HG03095 (cell line): ENCODE measurements at regions not wholly inside any gene's neighbourhood (a gene's known extent, or its start where the extent isn't known, plus 50 kb on each side); places are given as distances from the start of the nearest gene placed in this dataset.

Experiments used
- ATAC-seq: cut with Tn5 transposase; IDR thresholded peaks from one replicate; pipeline ENCODE4 v1.9.1; 2021; ENCODE audit warnings: moderate library complexity; ENCODE audit not compliant: unreplicated experiment

DNA sequence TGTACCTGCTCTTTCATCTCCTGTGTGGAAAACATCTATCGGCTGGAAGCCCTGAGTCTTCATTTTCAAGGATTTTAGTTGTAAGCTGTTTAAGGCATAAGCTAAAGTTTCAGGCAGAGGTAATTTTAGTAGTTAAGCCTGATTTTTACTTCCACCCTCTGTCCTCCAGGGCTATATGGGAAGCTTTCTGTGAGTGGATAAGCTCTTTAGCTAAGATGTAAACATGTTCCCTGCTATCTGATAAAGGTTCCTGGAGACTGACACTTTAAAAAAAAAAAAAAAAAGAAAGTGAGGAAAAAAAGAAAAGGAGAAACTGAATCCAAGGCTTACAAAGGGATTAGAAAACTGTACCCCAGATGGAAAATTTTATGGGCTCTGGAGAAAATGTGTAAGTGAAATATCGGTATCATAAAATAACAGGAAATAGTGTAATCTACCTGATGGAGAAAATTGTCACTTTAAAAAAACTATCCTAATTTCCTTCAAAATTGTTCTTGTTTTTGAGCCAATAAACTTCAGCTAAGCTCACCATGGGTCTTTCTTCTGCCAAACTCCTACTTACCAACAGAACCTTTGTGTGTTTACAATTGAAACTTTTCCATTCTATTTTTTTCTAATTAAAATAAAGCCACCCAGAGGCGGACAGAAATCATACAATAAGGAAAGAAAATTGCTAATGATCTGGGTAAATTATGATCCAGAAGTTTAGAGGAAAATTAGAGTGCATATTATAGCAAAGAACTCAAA, 180.5 kb downstream of the TGFB2 start:
- no peak for ATAC-seq

DNA sequence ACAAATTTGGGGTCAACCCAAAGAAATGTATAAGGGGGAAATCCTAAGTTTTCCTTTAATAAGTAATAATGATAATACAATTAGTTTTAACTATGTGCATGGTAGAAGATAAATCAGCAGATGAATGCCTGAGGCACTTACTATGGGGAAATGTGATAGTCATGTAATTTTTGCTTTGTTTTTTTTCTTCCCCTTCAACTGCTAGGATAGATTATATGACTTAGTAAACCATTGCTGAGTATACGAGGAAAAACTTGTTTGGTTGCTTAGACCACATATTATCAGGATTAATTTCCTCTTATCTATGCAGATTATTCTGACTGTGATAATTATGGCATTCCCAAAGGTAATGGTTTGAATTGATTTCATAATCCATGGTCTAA, 181.1 kb downstream of the TGFB2 start:
- ATAC-seq = no peak

DNA sequence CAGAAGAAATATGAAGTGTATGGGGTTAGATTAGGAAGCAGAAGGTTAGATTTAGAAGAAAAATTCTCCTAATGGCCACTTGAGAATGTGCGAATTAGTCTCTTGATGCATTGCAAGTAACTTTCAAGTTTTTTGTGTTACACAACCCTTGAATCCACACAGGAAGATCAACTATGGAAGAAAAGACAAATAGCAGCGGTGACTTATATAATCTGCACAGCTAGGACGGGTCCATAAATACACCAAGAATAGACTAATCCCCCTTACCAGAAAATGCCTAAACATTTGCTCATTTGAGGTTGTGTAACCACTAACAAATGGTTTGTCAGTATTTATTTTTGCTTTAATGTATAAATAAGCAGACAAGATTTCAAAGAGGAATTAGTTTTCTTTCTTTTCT, 182.6 kb downstream of the TGFB2 start:
- no peak for ATAC-seq

DNA sequence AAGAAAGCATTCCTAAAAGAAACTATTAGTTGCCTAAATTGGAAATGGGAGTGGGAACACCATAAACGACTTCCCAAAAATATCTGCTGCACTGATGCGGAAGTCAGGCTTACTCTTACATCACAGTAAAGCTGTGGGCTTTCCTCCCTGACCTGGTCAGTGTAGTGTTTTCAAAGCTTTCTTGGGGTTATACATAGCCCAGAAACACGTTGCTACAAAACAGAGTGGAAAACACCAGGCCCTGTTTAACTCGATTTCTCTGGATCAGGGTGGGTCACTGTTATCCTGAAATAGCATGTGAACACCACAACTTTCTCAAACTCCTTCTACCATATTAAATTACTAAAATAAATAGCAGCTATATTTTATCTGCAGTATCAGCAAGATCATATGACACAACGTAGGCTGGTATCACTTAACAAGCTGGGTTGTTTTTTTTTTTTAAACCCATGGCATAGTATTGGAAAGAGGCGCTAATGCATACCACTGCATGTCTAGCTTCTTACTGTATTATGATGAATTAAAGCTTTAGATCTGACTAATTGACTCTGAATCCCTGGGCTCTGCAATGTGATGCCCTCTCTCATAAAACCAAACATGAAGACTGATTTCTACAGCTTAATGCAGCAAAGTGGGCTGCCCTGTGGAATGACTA, 184.6 kb downstream of the TGFB2 start:
- no peak for ATAC-seq

DNA sequence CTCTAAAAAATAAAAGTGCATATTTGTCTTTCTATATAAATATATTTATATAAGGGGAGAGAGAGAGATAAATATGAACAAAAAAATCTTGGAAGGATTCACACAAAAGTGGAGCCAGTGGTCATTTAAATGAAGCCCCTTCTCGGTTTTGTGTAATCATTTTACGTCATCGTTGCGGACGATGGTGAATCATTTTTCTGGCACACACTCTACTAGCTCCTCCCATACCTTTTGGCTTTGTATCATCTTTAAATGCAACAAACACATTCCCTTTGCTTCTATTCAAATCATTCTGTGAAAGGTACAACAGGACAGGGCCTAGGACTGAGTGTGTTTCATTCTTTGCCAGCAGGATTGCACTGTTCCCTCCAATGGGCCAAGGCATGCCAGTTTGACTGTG, 186.8 kb downstream of the TGFB2 start:
- ATAC-seq = no peak

DNA sequence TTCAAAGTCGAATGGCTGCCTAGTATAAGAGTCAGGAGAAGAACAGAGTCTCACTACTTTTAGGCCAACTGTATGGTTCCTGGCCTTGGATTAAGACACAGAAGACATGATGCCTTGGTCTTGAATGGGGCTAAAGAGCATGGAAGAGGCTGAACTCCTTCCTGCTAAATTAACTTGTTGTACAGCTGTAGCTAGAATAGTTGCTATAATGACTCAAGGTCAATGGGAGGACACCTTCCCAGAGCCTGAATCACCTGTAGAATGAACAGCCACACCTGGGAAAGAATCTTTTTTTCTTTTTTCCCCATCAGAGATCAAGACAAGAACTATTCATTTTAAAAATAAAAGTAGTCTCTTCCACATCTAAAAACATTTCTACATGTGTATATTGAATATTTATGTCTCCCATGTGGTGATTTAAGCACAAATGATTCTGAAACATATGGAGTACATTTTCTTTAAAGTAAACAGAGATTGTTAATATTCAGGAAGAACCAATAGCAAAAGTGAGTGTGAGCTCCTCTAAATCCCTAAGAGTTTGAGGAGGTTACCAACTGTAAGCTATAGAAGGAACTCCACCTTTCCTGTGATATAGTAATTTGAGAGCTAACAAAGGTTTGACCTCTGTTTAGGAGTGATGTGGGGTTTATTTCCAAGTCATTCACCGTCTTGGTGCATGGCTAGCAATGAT, 191.3 kb downstream of the TGFB2 start:
- ATAC-seq = no peak

DNA sequence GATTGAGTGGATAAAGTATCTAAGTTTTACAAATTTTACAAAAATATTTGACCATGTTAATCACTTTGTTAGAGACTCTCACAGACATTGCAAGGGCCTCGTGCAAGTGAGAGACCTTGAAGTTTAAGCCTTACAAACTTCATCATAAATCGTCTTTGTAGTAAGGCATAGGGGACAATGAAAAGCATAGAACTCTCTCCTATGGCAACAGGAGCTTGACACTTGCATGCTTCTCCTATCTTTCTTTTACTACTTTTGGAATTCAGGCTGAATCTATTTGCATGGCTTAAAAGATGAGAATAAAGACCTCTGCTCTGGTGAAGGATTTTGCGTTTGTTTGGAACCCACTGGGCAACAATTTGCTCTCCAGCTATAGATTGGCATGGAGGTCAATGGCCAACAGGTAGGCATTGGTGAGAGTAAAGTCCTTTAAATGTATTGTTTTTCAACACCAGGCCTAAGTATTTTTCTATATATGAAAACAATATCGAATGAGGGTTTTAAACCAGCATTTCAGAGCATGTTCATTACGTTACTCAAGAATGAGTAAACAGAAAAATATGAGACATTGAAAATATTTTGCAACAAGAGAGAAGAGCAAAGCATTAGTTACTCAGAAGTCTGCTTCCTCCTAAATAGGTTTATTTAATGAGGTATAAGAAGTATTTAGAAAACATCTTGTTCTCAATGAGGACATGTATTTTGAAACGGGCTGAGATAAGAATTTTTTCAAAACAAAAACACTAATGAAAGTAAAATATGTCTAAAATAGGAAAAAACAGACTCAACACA, 192.2 kb downstream of the TGFB2 start:
- ATAC-seq = no peak

DNA sequence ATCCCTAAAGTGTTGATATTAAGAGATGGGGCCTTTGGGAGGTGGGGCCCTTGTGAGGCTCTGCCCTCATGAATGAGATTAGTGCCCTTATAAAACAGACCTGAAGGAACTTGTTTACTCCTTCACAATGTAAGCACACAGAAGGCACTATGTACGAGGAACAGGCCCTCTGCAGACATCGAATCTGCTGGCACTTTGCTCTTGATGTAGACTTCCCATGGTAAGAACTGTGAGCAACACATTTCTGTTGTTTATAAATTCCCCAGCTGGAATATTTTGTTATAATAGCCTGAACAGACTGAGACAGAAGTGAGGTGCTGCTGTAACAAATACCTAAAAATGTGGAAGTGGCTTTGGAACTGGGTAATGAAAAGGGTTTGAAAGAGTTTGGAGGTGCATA, 193.2 kb downstream of the TGFB2 start:
- ATAC-seq = no peak

DNA sequence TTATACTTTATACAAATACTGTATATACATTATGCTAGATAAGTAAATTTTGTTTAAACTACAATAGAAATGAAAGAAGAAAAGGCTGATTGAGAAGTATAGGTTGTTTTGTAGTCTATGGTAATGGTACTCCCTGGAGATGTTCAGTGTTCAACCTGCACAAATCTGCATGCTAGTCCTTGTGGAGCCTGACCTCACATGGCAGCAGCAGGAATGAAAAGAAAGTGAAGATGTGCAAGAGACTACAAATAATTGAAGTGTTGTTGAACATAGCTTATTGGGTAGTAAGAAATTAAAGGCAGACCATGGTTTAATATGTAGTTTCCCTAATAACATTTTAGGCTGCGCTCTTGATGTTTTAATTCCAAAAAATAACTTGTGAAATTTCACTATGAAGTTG, 201.2 kb downstream of the TGFB2 start:
- ATAC-seq = no peak

DNA sequence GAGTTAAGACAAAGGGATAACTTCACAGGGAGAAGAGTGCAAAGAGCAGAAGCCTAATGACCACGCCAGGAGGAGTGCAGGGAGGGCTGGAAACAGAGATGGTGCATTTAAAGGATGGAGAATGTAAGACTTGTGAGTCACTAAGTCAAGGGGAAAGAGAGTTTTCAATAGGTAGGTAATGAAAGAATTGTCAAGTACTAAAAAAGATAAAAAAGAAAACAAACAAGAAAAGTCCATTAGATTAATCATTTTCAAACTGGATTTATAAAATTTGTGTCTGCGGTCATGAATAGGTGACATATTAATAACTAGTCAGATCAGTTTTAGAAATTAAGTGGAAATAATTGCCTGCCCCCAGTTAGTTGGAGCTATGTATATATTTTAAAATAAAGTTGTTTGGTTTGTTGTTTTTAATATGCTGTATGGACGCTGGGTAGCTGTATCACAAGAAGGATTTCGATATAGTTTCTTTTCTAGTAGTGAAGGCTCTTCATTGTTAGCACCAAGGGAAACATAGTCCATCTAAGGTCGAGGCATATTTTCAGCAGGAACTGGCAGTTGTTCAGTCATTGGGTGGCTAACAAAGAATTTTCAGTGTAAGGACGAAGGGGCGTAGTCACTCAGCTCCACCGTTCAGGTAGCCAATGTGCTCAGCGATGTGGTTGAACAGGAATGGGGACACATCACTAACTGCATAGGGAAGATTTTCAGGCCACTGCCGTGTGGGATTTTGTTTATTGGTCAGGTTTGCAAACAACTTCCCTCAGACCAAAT, 203.0 kb downstream of the TGFB2 start:
- no peak for ATAC-seq

DNA sequence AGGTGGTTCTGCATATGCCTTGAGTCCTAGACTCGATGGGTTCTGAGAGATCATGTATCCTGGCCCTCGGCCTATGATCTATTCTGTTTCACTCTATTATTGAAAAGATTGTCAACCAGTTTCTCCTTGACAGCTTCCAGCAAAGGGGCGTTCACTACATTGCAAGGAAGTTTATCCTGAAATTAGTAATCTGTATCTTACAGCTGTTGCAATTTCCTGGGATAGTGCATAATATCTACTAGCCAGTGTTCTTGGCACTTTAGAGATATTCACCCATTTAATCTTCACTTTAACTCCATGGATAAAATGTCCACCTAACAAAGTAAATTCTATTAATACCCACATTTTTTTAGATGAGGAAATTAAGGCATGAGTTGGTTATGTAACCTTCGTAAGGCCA, 203.6 kb downstream of the TGFB2 start:
- ATAC-seq = no peak

DNA sequence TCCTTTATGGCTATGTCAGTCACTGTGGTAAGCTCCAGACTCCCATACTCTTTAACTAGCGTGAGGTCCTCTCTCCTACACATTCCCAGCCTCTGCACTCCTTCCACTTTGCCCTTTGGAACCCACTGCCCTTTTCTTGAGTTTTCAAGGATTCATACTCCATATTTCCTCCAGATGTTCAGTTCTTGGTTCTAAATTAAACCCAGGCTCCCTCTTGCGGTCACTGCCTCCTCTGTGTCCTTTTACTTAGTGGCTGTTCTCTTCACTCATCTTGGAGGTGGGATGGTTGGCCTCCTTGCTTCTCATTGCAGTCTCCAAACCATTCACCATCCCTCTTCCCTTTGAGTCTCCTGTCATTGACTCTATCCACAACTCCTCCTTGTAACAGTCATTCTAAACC, 208.1 kb downstream of the TGFB2 start:
- ATAC-seq = no peak

DNA sequence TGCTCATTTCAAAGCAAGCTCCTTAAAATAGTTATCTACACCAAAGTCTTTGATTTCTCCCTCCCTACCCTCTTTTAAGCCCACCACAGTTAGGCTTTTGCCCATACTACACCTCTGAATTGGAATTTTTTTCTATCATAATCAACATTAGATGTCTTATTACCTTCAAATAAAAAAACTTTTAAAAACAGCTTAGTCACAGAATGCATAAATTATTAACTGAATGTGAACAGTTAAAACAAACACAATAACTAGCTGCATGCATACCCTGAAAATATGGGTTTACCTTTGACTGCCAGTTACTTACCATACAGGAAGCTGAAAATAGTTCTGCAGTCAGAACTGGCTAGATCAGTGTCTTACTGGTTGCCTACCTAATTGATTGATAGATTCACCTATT, 210.9 kb downstream of the TGFB2 start:
- no peak for ATAC-seq

DNA sequence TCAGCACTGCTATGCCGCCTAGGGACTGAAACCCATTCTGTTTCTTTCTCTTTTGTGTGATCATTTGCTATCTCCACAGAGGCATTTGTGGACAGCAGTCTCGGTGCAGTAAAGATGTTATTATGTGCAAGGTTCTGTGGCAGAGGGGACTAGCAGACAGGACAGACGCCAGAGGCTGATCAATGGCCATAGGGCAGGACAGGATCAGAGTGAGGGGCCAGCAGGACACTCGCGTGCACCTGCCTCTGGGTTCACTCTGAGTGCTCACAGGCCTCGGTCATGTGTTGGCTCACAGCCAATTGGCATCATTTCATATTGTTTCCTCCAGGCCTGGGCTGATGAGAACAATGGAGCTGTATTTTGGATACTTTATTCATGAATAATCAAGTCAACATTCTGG, 212.6 kb downstream of the TGFB2 start:
- no peak for ATAC-seq

DNA sequence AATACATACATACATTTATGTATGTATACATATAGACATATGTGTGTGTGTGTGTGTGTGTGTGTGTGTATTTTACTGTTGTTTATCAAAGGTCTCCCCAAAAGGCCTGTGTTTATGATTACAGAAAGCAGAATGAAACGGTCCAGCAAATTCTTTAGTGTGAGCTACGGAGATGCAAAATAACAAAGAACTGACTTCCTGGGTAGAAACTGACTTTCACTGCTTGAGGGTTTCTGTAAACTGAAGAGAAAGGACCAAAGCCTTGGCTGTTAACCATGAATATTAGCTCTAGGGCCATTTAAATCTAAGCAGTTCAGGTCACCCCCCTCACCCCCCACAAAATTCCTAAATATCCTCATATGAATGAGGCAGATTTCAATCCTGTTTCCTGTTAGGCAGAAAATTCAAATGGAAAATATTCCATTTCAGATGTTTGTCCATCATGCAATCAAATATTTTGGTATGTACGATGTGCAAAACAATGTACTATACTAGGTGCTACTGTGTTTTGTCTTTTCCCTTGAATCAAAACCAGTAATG, 213.2 kb downstream of the TGFB2 start:
- ATAC-seq = no peak

DNA sequence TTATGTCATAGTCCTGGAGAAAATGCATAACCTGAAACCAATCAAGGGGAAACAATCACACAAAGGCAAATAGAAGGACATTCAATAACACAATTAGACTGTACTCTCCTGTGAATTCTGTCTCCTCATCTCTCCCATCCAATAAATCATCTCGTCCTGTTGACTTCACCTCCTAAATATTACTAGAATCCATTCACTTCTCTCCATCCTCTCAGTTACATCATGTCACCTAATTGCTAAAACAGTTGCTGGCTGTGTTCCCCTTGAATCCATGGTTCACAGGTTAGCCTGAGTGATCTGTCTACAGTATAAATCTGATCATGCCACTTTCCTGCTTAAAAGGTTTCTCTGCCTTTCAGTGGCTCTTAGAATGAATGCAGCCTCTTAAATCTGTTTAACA, 220.2 kb downstream of the TGFB2 start:
- ATAC-seq = no peak

DNA sequence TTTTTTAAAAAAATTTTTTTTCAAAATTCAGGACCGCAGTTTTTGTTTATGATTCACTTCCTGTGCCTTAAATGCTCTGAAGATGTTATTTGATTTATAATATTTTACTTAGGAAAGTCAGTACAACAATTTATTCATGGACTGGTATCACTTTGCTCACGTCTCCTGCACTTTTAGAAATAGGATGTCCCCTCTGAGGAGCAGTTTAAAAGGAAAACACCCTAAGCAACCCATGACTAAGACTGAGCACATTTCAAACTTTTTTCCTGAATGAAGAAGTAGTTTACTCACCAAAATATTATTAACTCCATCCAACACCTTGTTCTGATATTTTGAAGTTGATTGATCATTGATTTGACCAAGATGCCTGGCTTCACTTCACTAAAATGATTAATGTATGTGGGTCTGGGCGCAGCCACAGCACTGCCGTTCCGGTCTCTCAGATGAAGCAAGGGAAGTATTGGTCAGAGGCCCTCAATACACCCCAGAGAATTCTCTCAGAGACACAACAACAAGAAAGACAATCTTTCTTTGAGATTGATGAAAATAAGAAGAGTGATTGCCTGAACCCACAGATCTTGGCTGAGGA, 223.9 kb downstream of the TGFB2 start:
- no peak for ATAC-seq

DNA sequence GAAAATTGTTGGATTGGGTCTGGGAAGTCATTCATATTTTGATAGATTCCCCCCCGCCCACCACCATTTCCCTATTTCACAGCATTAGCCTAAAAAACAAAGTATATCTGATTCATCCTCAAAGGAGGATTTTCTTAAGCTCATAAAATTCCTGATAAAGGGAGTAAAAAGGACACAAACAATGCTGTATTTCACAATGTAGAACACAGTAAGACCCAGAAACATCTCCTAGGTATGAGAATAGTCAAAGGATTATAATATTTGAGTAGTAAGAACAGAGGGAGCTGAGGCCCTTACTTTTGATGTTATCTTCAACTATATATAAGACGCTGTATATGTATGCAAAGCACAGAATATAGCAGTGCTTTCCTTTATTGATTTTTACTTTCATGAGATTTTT, 225.3 kb downstream of the TGFB2 start:
- ATAC-seq = no peak

DNA sequence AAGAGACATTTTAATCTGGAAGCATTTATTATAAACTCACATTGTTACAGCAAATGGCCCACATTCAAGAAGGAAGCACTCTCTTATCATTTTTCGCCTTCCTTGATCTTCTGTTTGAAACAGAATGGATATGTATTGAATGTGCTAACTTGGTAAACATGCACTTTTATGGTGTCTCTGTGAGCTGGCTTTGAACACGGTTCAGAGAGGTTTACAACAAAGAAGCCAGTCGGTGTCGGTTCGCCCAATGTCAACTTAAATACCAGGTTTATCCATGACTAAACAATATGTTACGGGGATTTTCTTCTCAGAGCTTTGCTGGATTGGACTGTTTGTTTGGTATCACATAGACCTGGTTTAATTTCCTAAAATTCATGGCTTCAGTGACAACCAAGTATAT, 226.4 kb downstream of the TGFB2 start:
- ATAC-seq = no peak

DNA sequence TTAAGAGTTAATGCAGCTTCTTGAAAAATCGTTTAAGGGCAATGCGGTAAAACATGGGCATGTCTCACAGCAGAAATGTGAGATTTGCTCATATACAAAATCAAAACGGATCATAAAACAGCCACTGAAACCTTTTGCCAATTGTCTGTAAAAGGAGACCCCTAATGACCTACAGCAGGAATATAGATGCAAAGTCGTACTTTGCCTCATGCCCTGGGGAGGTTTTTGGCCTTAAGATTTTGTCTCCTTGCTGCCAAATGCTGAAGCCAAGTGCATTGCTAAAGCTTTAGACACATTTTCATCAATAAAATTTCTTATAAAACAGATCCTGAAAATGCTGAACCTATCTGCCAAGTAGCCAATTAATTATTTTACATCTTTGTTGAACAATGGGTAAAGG, 226.9 kb downstream of the TGFB2 start:
- ATAC-seq = no peak
